ENCODE measurements at regions not wholly inside any gene's neighbourhood (a gene's known extent, or its start where the extent isn't known, plus 50 kb on each side); places are given as distances from the start of the nearest gene placed in this dataset.

DNA sequence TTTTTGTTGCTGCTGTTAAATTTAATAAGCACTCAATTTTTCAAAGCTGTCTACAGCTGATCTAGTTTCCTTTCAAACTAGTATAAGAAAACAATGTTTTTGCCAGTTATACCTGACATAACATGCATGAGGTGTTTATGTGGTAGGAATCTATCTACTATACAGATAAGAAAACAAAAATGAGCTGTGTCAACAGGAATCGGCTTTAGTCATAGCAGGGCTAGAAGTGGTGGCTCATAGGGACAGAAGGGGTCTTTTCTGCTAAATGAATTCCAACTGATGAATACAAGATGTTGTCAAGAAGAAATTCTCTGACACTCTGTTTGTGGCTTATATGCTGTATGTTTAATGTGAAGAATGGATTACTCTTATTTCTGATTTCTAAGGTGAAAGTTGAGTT is 55.7 kb upstream of the CLNK start:
- TF ChIP-seq, protein P1, sequence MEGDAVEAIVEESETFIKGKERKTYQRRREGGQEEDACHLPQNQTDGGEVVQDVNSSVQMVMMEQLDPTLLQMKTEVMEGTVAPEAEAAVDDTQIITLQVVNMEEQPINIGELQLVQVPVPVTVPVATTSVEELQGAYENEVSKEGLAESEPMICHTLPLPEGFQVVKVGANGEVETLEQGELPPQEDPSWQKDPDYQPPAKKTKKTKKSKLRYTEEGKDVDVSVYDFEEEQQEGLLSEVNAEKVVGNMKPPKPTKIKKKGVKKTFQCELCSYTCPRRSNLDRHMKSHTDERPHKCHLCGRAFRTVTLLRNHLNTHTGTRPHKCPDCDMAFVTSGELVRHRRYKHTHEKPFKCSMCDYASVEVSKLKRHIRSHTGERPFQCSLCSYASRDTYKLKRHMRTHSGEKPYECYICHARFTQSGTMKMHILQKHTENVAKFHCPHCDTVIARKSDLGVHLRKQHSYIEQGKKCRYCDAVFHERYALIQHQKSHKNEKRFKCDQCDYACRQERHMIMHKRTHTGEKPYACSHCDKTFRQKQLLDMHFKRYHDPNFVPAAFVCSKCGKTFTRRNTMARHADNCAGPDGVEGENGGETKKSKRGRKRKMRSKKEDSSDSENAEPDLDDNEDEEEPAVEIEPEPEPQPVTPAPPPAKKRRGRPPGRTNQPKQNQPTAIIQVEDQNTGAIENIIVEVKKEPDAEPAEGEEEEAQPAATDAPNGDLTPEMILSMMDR (IDR thresholded peaks at IDR 0.05) = no peak
- no peak for TF ChIP-seq POLR2A (IDR thresholded peaks at IDR 0.05)
